Hepatocyte (in vitro differentiated cells): ENCODE measurements at regions not wholly inside any gene's neighbourhood (a gene's known extent, or its start where the extent isn't known, plus 50 kb on each side); places are given as distances from the start of the nearest gene placed in this dataset.

Experiments
- EZH2 ChIP-seq: fragments of 200-600 bp; sonication (generic); IDR thresholded peaks from 2 replicates; pipeline ENCODE4 v1.6.1; 2016; ENCODE audit warnings: antibody characterized with exemption, mild to moderate bottlenecking, borderline replicate concordance
- TF ChIP-seq, protein P1 (sequence below): fragments of 200-600 bp; sonication (generic); IDR thresholded peaks from 2 replicates; pipeline ENCODE4 v1.5.1; 2016; ENCODE audit warnings: antibody characterized with exemption, mild to moderate bottlenecking; ENCODE audit not compliant: poor library complexity

DNA sequence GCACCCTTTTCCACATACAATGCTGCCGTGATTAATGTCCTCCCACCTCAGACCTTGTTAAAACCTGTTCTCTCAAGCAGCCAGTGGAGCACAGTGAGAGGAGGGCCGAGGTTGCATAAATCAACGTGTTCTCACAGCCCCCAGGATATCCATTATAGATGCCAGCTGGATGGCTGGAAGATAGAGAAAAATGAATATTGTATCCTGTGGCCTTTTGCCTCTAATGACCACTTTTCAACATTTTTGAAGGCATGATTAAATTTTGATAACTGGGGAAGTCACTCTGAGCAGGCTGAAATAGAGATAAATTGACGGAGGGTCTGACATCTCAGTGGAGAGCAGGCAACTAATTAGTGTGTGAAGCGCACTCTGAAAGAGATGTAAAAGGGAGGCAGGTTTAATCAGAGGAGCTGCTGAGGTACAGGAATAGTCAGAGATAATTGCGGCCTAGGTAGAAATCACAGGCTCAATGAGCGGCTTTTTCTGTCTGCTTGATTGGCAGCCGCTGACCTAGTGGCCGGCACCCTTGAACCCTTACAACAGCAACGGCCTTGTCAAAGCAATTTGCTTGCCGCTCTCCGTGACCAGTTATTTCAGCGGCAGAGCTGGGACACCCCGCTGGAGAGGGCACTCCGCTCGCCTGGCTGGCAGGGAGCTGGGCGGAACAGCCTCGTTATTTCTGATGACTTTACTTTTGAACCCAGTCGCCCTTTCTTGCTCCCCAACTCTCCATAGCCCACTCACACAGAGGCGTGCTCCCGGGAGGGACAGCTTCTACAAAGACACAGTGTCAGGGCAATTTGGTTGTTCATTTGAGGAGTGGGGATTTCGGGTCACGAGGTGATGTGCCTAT is 560.7 kb downstream of the PSAT1 start:
- TF ChIP-seq, protein P1, sequence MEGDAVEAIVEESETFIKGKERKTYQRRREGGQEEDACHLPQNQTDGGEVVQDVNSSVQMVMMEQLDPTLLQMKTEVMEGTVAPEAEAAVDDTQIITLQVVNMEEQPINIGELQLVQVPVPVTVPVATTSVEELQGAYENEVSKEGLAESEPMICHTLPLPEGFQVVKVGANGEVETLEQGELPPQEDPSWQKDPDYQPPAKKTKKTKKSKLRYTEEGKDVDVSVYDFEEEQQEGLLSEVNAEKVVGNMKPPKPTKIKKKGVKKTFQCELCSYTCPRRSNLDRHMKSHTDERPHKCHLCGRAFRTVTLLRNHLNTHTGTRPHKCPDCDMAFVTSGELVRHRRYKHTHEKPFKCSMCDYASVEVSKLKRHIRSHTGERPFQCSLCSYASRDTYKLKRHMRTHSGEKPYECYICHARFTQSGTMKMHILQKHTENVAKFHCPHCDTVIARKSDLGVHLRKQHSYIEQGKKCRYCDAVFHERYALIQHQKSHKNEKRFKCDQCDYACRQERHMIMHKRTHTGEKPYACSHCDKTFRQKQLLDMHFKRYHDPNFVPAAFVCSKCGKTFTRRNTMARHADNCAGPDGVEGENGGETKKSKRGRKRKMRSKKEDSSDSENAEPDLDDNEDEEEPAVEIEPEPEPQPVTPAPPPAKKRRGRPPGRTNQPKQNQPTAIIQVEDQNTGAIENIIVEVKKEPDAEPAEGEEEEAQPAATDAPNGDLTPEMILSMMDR, result no peak
- TF ChIP-seq EZH2, result no peak
